Body of pancreas (tissue), 4 donors: ENCODE measurements at regions not wholly inside any gene's neighbourhood (a gene's known extent, or its start where the extent isn't known, plus 50 kb on each side); places are given as distances from the start of the nearest gene placed in this dataset.
"Not testable (repeated sequence)": the region's sequence is repeated elsewhere in the genome, so short reads cannot be mapped to it uniquely, and the experiment has no call there.

Experiments
- ATAC-seq: fragments of 150-250 bp; one replicate; pipeline ENCODE4 v1.9.1; 2016
- DNase-seq, 4 donors: peaks; one replicate each; pipeline ENCODE4 v3.0.0-alpha.2; 2019
- H3K27ac ChIP-seq, 4 donors: fragments of 200-600 bp; sonication (generic); 1 replicate in 3 of 4; 2 replicates in 1 of 4; pipeline versions ENCODE4 v1.5.1 to v1.6.1; 2016 to 2019; ENCODE audit warnings: mild to moderate bottlenecking in 1 of 4, mixed read lengths in 1 of 4, moderate library complexity in 1 of 4
- H3K27me3 ChIP-seq, 2 donors: fragments of 200-600 bp; sonication (generic); one replicate each; pipeline ENCODE4 v1.6.0; 2016; ENCODE audit warnings: mild to moderate bottlenecking in 1 of 2
- H3K36me3 ChIP-seq, 2 donors: fragments of 200-600 bp; sonication (generic); replicated peaks in 1 of 2; 2 replicates each; pipeline ENCODE4 v1.5.1; 2016; ENCODE audit warnings: low read depth in 2 of 2; ENCODE audit not compliant: insufficient read depth in 1 of 2
- H3K4me1 ChIP-seq: fragments of 200-600 bp; sonication (generic); one replicate; pipeline ENCODE4 v1.6.0; 2016
- H3K4me3 ChIP-seq, 2 donors: fragments of 200-600 bp; sonication (generic); 1 replicate in 1 of 2; 2 replicates in 1 of 2; pipeline ENCODE4 v1.5.1; 2016 to 2019
- H3K9me3 ChIP-seq, 3 donors: fragments of 200-600 bp; sonication (generic); 1 replicate in 2 of 3; 2 replicates in 1 of 3; pipeline ENCODE4 v1.5.1; 2016
- POLR2A ChIP-seq, 3 donors: fragments of 450-650 bp; IDR thresholded peaks; one replicate each; pipeline ENCODE4 v1.6.1; 2016; ENCODE audit warnings: antibody characterized with exemption in 3 of 3, mild to moderate bottlenecking in 2 of 3
- WGBS, 2 donors: methylation state at CpG; one replicate each; pipeline ENCODE4 v1.1.5; 2017; 5-methylcytosine and 5-hydroxymethylcytosine counted together
- intact Hi-C: fragments of 100-400 bp; cut with DNase I; formaldehyde crosslinking; loops from one replicate; pipeline ENCODE4 v1.15.1; 2023
- TF ChIP-seq, protein P1 (sequence below), 7 experiments: fragments of 450-650 bp in 4 of 7; fragments of 200-600 bp in 3 of 7; sonication (generic) in 3 of 7; IDR thresholded peaks; one replicate each; pipeline ENCODE4 v1.5.1; 2016 to 2019; ENCODE audit warnings: antibody characterized with exemption in 7 of 7

- no peaks in the 10 kb centered on the region for H3K9me3 ChIP-seq
- no peak for TF ChIP-seq POLR2A (IDR thresholded peaks at IDR 0.05)
- TF ChIP-seq, protein P1, sequence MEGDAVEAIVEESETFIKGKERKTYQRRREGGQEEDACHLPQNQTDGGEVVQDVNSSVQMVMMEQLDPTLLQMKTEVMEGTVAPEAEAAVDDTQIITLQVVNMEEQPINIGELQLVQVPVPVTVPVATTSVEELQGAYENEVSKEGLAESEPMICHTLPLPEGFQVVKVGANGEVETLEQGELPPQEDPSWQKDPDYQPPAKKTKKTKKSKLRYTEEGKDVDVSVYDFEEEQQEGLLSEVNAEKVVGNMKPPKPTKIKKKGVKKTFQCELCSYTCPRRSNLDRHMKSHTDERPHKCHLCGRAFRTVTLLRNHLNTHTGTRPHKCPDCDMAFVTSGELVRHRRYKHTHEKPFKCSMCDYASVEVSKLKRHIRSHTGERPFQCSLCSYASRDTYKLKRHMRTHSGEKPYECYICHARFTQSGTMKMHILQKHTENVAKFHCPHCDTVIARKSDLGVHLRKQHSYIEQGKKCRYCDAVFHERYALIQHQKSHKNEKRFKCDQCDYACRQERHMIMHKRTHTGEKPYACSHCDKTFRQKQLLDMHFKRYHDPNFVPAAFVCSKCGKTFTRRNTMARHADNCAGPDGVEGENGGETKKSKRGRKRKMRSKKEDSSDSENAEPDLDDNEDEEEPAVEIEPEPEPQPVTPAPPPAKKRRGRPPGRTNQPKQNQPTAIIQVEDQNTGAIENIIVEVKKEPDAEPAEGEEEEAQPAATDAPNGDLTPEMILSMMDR (IDR thresholded peaks at IDR 0.05): no peak
- H3K36me3 ChIP-seq: no peaks in the 10 kb centered on the region
- ATAC-seq (no peak), DNase-seq (no peak)
- no peak overlapping the region for H3K4me3 ChIP-seq
- H3K4me1 ChIP-seq: no peaks in the 10 kb centered on the region
- no peaks in the 10 kb centered on the region for H3K27me3 ChIP-seq
- intact Hi-C loops: no loop called here
- H3K27ac ChIP-seq: no peak overlapping the region
- 57 to 59% methylated on average over 4 of the region's 4 CpGs for WGBS, 2 donors
These were observed 102.6 kb downstream of the PLG start for GRCh38 chr6:160804639-160805038.

DNA sequence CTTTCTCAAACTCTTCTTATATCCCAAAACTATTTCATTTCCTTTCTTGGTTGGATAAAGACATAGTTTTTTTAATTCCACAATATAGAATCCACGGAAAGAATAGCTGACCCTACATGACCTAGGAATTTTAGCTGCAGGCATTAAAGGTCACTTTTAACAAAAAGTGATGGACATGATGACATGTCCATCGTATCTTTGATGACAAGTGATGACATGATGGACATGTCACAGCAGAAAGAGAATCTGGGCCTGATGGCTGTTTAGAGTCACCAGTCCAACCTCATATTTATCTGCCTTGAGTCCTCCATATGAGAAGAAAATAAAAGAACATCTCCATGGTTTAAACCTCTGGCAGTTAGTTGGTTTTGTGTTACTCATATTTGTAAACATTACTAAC lies 106.2 kb downstream of the PLG start:
- no peak for ATAC-seq
- Histone ChIP-seq H3K27me3 (no peaks in the 10 kb centered on the region), H3K4me1 (no peaks in the 10 kb centered on the region), H3K27ac (no peak overlapping the region), H3K36me3 (no peaks in the 10 kb centered on the region), H3K4me3 (no peak overlapping the region), H3K9me3 (no peaks in the 10 kb centered on the region)
- intact Hi-C loops: no loop called here
- no peak for DNase-seq
- 55 to 68% methylated on average over 2 of the region's 2 CpGs for WGBS, 2 donors
- no peak for TF ChIP-seq POLR2A (IDR thresholded peaks at IDR 0.05)
- TF ChIP-seq, protein P1 (IDR thresholded peaks at IDR 0.05): no peak

DNA sequence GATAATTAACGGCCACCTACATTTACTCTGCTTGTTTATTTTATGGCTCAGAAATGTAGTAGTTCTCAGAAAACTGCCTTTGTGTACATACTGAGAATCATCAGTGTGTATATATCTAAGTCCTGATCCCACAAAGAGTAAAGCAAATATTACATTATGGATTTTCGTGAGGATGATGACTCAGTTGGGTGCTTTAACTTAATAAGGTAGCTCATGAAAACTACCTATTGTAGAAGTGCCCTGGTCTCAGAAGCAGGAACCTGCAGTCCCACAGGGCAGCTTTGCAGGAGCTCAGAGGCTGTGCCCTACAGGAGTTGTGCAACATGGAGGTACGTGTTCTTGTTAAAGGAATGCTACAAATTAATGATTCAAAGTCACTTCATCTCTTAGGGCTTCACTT lies 108.2 kb downstream of the PLG start:
- intact Hi-C loops: no loop called here
- Histone ChIP-seq H3K9me3 (no peaks in the 10 kb centered on the region), H3K4me1 (no peaks in the 10 kb centered on the region), H3K27me3 (no peaks in the 10 kb centered on the region), H3K36me3 (no peaks in the 10 kb centered on the region), H3K4me3 (no peak overlapping the region), H3K27ac (no peak overlapping the region)
- no peak for DNase-seq
- WGBS, 2 donors: 21 to 25% methylated on average over 3 of the region's 3 CpGs
- ATAC-seq: no peak
- no peak for TF ChIP-seq POLR2A (IDR thresholded peaks at IDR 0.05)
- TF ChIP-seq, protein P1 (IDR thresholded peaks at IDR 0.05): no peak

DNA sequence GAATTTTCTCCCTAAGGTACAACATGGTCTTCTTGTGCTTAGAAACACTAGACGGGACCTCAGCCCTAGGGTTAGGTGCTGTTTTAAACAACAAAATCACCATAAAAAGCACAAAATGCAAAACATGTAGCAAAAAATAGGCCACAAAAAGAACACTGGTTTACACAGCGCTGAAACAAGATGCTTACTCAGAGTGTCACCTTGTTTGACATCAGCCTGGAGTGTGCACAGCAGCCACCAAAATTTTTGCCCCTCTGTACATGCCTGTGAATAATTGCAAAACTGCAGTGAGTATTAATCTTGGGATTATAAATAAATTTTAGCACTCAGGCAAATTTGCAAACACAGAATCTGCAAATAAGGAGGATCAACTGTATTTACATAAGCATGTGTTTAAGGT lies 110.1 kb downstream of the PLG start:
- DNase-seq (no peak), ATAC-seq (no peak)
- WGBS, 2 donors: 62 to 70% methylated on average over 2 of the region's 2 CpGs
- Histone ChIP-seq H3K36me3 (no peaks in the 10 kb centered on the region), H3K4me1 (no peaks in the 10 kb centered on the region), H3K4me3 (no peak overlapping the region), H3K9me3 (no peaks in the 10 kb centered on the region), H3K27me3 (no peaks in the 10 kb centered on the region), H3K27ac (no peak overlapping the region)
- intact Hi-C loops: no loop called here
- TF ChIP-seq, protein P1 (IDR thresholded peaks at IDR 0.05): no peak
- TF ChIP-seq POLR2A (IDR thresholded peaks at IDR 0.05): no peak

GRCh38 chr6:160818934-160819333 lies 116.9 kb downstream of the PLG start:
- no peak overlapping the region for H3K4me3 ChIP-seq
- WGBS, 2 donors: 41 to 55% methylated on average over 1 of the region's 1 CpG

GRCh38 chr6:160820661-160821060 lies 118.6 kb downstream of the PLG start:
- H3K9me3 ChIP-seq, H3K4me3 ChIP-seq, H3K27me3 ChIP-seq, ATAC-seq, DNase-seq, H3K27ac ChIP-seq, H3K4me1 ChIP-seq, H3K36me3 ChIP-seq, intact Hi-C loops: not testable (repeated sequence)
- WGBS, 2 donors: 84 to 88% methylated on average over 8 of the region's 8 CpGs

More at GRCh38 chr6:160818934-160819333, 116.9 kb downstream of the PLG start:
- DNase-seq: no peak
- Histone ChIP-seq H3K27me3 (no peaks in the 10 kb centered on the region), H3K4me1 (no peaks in the 10 kb centered on the region), H3K27ac (no peak overlapping the region), H3K9me3 (no peaks in the 10 kb centered on the region), H3K36me3 (no peaks in the 10 kb centered on the region)
- intact Hi-C loops: no loop called here
- no peak for ATAC-seq
- TF ChIP-seq, protein P1 (IDR thresholded peaks at IDR 0.05): no peak
